Osteocyte (in vitro differentiated cells): ENCODE measurements at regions not wholly inside any gene's neighbourhood (a gene's known extent, or its start where the extent isn't known, plus 50 kb on each side); places are given as distances from the start of the nearest gene placed in this dataset.

Source experiments
- DNase-seq: peaks from one replicate; pipeline ENCODE4 v3.0.0; 2021; ENCODE audit warnings: mixed read lengths; ENCODE audit not compliant: unreplicated experiment; ENCODE audit errors: extremely low spot score
- H3K27ac Mint-ChIP-seq: one replicate; pipeline ENCODE4 v1.8.0; 2021; ENCODE audit warnings: mild to moderate bottlenecking, mixed read lengths; ENCODE audit not compliant: unreplicated experiment
- H3K27me3 Mint-ChIP-seq: one replicate; pipeline ENCODE4 v1.8.0; 2021; ENCODE audit warnings: mixed read lengths; ENCODE audit not compliant: unreplicated experiment
- H3K36me3 Mint-ChIP-seq: one replicate; pipeline ENCODE4 v1.8.0; 2021; ENCODE audit warnings: mixed read lengths; ENCODE audit not compliant: unreplicated experiment
- H3K4me1 Mint-ChIP-seq: one replicate; pipeline ENCODE4 v1.8.0; 2021; ENCODE audit warnings: mixed read lengths; ENCODE audit not compliant: unreplicated experiment
- H3K4me3 Mint-ChIP-seq: one replicate; pipeline ENCODE4 v1.8.0; 2021; ENCODE audit warnings: mild to moderate bottlenecking, moderate library complexity, mixed read lengths; ENCODE audit not compliant: unreplicated experiment
- H3K9me3 Mint-ChIP-seq: one replicate; pipeline ENCODE4 v1.8.0; 2021; ENCODE audit warnings: mixed read lengths; ENCODE audit not compliant: unreplicated experiment
- CTCF ChIP-seq: fragments of 200-600 bp; sonication (generic); IDR thresholded peaks from 2 replicates; pipeline ENCODE4 v1.5.0; 2021; ENCODE audit warnings: antibody characterized with exemption, mild to moderate bottlenecking, moderate library complexity

- no peak overlapping the region for H3K4me3 Mint-ChIP-seq
- no peak overlapping the region for H3K27ac Mint-ChIP-seq
- no peaks in the 10 kb centered on the region for H3K36me3 Mint-ChIP-seq
- peaks cover 15% of the 10 kb centered on the region for H3K9me3 Mint-ChIP-seq
- TF ChIP-seq CTCF: no peak
- no peaks in the 10 kb centered on the region for H3K27me3 Mint-ChIP-seq
- no peaks in the 10 kb centered on the region for H3K4me1 Mint-ChIP-seq
- DNase-seq: no peak
Observed at GRCh38 chr16:9495824-9496223, 404.4 kb downstream of the HAPSTR1 start.

GRCh38 chr16:9497750-9498149 is 406.3 kb downstream of the HAPSTR1 start:
- H3K9me3 Mint-ChIP-seq: peaks cover 9% of the 10 kb centered on the region
- TF ChIP-seq CTCF: no peak
- no peak overlapping the region for H3K27ac Mint-ChIP-seq
- no peak overlapping the region for H3K4me3 Mint-ChIP-seq
- no peaks in the 10 kb centered on the region for H3K4me1 Mint-ChIP-seq
- DNase-seq: no peak
- no peaks in the 10 kb centered on the region for H3K36me3 Mint-ChIP-seq
- no peaks in the 10 kb centered on the region for H3K27me3 Mint-ChIP-seq

DNA sequence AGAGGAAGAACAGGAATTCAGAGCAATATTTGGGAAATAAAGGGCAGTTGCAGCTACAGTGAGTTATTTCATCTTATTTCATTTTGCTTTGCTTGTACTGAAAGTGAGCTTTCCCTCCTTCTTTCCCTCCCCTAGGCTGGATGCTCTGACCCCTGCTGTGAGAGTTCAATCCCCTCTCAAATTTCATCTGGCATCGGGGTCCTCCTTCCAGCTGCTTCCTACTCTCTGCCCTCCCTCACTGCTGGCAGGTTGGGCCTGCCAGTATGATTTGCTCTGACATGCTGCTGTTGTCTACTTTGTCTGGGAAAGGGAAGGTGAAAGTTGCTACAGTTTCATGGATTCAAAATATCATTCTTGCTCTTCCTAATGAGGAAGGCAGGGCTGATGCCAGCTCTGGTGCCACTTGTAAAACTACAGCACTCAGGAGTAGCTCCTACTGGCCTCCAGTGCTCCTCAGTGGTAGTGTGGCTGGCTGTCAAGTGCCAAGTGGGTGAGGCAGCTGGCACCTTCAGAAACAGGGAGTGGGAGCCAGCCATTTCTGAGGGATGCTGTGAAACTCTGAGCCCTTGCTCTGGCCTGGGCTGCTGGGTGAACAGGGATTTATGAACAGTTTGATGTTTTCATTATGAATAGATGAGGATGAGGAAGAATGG is 408.6 kb downstream of the HAPSTR1 start:
- DNase-seq: no peak
- no peak for TF ChIP-seq CTCF
- Mint-ChIP-seq H3K4me1 (no peaks in the 10 kb centered on the region), H3K27ac (no peak overlapping the region), H3K9me3 (peaks cover 9% of the 10 kb centered on the region), H3K4me3 (no peak overlapping the region), H3K36me3 (no peaks in the 10 kb centered on the region), H3K27me3 (no peaks in the 10 kb centered on the region)

GRCh38 chr16:9500872-9501271 is 409.4 kb downstream of the HAPSTR1 start:
- no peaks in the 10 kb centered on the region for H3K4me1 Mint-ChIP-seq
- H3K4me3 Mint-ChIP-seq: no peak overlapping the region
- H3K9me3 Mint-ChIP-seq: peaks cover 13% of the 10 kb centered on the region
- no peaks in the 10 kb centered on the region for H3K36me3 Mint-ChIP-seq
- no peaks in the 10 kb centered on the region for H3K27me3 Mint-ChIP-seq
- DNase-seq: no peak
- H3K27ac Mint-ChIP-seq: no peak overlapping the region
- no peak for TF ChIP-seq CTCF

GRCh38 chr16:9503251-9503984 is 412.0 kb downstream of the HAPSTR1 start:
- Mint-ChIP-seq H3K27me3 (no peaks in the 10 kb centered on the region), H3K27ac (no peak overlapping the region), H3K9me3 (peaks cover 13% of the 10 kb centered on the region), H3K36me3 (no peaks in the 10 kb centered on the region), H3K4me3 (no peak overlapping the region), H3K4me1 (no peaks in the 10 kb centered on the region)
- no peak for TF ChIP-seq CTCF
- no peak for DNase-seq
